ENCODE measurements at regions not wholly inside any gene's neighbourhood (a gene's known extent, or its start where the extent isn't known, plus 50 kb on each side); places are given as distances from the start of the nearest gene placed in this dataset.

- Histone ChIP-seq H4K20me1 (ENCODE audit: insufficient read depth) (no peaks in the 10 kb centered on the region), H3F3A (ENCODE audit: insufficient read depth, low read length, poor library complexity, severe bottlenecking) (no peaks in the 10 kb centered on the region), H3K79me2 (replicated peaks; ENCODE audit: insufficient read depth, low read length) (no peaks in the 10 kb centered on the region), H3K27me3 (ENCODE audit: insufficient read depth, low read depth, low read length) (no peaks in the 10 kb centered on the region), H3K4me2 (ENCODE audit: low read length) (no peak overlapping the region), H2AFZ (ENCODE audit: low read depth, low read length) (no peak overlapping the region), H3K4me3 (ENCODE audit: low read length) (no peak overlapping the region), H3K9me3 (ENCODE audit: low read length) (no peaks in the 10 kb centered on the region), H3K27ac (ENCODE audit: low read length) (no peak overlapping the region), H3K9me2 (ENCODE audit: insufficient read depth, low read length) (no peaks in the 10 kb centered on the region), H3K36me3 (ENCODE audit: insufficient read depth, low read length) (no peaks in the 10 kb centered on the region), H3K9ac (ENCODE audit: low read length) (no peak overlapping the region)
- TF ChIP-seq EZH2 (IDR thresholded peaks at IDR 0.05; ENCODE audit: borderline replicate concordance, insufficient read depth, low read length, poor library complexity, severe bottlenecking) (no peak), POLR2AphosphoS5 (IDR thresholded peaks at IDR 0.05) (no peak), RAD21 (conservative IDR thresholded peaks at IDR 0.05) (no peak), TAF1 (IDR thresholded peaks at IDR 0.05; ENCODE audit: low read depth) (no peak), MXI1 (conservative IDR thresholded peaks at IDR 0.05; ENCODE audit: poor library complexity, severe bottlenecking) (no peak), CTCF (IDR thresholded peaks at IDR 0.05; ENCODE audit: poor library complexity, severe bottlenecking) (no peak), REST (IDR thresholded peaks at IDR 0.05; ENCODE audit: borderline replicate concordance) (no peak), SMC3 (conservative IDR thresholded peaks at IDR 0.05; ENCODE audit: poor library complexity) (no peak), EP300 (conservative IDR thresholded peaks at IDR 0.05; ENCODE audit: poor library complexity, severe bottlenecking) (no peak)
These were observed 68.0 kb upstream of the IRX4 start for GRCh38 chr5:1950708-1951103.

- Histone ChIP-seq H4K20me1 (ENCODE audit: insufficient read depth) (no peaks in the 10 kb centered on the region), H3K9ac (ENCODE audit: low read length) (no peak overlapping the region), H3K4me2 (ENCODE audit: low read length) (no peak overlapping the region), H3K9me2 (ENCODE audit: insufficient read depth, low read length) (no peaks in the 10 kb centered on the region), H3K4me3 (ENCODE audit: low read length) (no peak overlapping the region), H3K27me3 (ENCODE audit: insufficient read depth, low read depth, low read length) (no peaks in the 10 kb centered on the region), H3K27ac (ENCODE audit: low read length) (no peak overlapping the region), H3K9me3 (ENCODE audit: low read length) (no peaks in the 10 kb centered on the region), H2AFZ (ENCODE audit: low read depth, low read length) (no peak overlapping the region), H3K79me2 (replicated peaks; ENCODE audit: insufficient read depth, low read length) (no peaks in the 10 kb centered on the region), H3K36me3 (ENCODE audit: insufficient read depth, low read length) (no peaks in the 10 kb centered on the region), H3F3A (ENCODE audit: insufficient read depth, low read length, poor library complexity, severe bottlenecking) (no peaks in the 10 kb centered on the region)
- TF ChIP-seq EZH2 (IDR thresholded peaks at IDR 0.05; ENCODE audit: borderline replicate concordance, insufficient read depth, low read length, poor library complexity, severe bottlenecking) (no peak), RAD21 (conservative IDR thresholded peaks at IDR 0.05) (no peak), SMC3 (conservative IDR thresholded peaks at IDR 0.05; ENCODE audit: poor library complexity) (no peak), MXI1 (conservative IDR thresholded peaks at IDR 0.05; ENCODE audit: poor library complexity, severe bottlenecking) (no peak), EP300 (conservative IDR thresholded peaks at IDR 0.05; ENCODE audit: poor library complexity, severe bottlenecking) (no peak), REST (IDR thresholded peaks at IDR 0.05; ENCODE audit: borderline replicate concordance) (no peak), TAF1 (IDR thresholded peaks at IDR 0.05; ENCODE audit: low read depth) (no peak)
These were observed 67.5 kb upstream of the IRX4 start for GRCh38 chr5:1950096-1950707.

Data from neural cell (in vitro differentiated cells).